Bronchial epithelial cell (primary cell): ENCODE measurements at regions not wholly inside any gene's neighbourhood (a gene's known extent, or its start where the extent isn't known, plus 50 kb on each side); places are given as distances from the start of the nearest gene placed in this dataset.

Source experiments
- DNase-seq: peaks from one replicate; pipeline ENCODE4 v3.0.0-alpha.2; 2010; ENCODE audit warnings: low read depth
- FAIRE-seq: peaks from 2 replicates; lab custom pipeline; 2011; peaks lifted over from hg19 to GRCh38; lab: Jason Lieb, UNC
- H3K27me3 ChIP-seq: 2 replicates; pipeline ENCODE4 v1.5.1; 2011; ENCODE audit warnings: low read length; ENCODE audit not compliant: control insufficient read depth, insufficient read depth
- H3K36me3 ChIP-seq: 2 replicates; pipeline ENCODE4 v1.5.1; 2011; ENCODE audit warnings: low read length; ENCODE audit not compliant: control insufficient read depth, insufficient read depth
- H3K4me3 ChIP-seq: 2 replicates; pipeline ENCODE4 v1.5.1; 2011; ENCODE audit warnings: mild to moderate bottlenecking, low read depth, low read length, control low read depth
- TF ChIP-seq, protein P1 (sequence below): IDR thresholded peaks from 2 replicates; pipeline ENCODE4 v1.5.1; 2011; ENCODE audit warnings: mild to moderate bottlenecking, moderate library complexity, low read length, control low read depth, inconsistent platforms; ENCODE audit not compliant: insufficient read depth, severe bottlenecking

DNA sequence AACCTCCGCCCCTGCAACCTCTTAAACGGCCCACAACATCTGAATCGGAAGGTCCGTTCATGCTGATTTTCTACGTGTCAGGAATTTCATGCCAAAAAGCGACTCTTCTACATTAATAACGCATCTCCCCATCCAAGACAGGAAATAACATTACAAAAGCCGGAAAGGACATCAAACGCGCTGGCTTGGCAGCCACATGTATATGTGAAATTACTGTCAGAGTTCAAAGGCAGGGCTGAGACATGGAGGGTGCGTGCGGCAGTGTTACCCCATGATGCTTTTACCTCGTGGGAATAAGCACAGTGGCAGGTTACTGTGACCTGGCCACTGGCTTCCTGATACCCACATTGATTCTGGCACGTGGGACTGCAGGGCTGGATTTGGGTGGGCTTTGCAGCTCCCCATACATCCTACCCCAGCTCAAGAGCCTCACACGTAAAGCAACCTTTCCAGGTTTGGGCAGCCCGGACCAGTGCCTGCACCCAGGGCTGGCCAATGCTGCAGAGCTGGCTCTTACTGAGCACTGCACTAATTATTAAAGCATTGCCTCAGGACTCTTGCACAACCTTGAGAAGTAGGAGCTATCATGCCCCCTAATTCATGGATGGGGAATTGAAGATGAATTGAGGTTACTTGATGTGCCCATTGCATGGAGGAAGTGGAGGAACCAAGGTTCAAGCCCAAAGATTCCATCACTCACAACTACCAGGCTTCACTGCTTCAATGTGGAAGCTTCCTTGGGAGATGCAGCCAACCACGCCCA, 120.6 kb upstream of the FOXF1 start:
- H3K27me3 ChIP-seq = no peaks in the 10 kb centered on the region
- H3K36me3 ChIP-seq = no peaks in the 10 kb centered on the region
- TF ChIP-seq, protein P1, sequence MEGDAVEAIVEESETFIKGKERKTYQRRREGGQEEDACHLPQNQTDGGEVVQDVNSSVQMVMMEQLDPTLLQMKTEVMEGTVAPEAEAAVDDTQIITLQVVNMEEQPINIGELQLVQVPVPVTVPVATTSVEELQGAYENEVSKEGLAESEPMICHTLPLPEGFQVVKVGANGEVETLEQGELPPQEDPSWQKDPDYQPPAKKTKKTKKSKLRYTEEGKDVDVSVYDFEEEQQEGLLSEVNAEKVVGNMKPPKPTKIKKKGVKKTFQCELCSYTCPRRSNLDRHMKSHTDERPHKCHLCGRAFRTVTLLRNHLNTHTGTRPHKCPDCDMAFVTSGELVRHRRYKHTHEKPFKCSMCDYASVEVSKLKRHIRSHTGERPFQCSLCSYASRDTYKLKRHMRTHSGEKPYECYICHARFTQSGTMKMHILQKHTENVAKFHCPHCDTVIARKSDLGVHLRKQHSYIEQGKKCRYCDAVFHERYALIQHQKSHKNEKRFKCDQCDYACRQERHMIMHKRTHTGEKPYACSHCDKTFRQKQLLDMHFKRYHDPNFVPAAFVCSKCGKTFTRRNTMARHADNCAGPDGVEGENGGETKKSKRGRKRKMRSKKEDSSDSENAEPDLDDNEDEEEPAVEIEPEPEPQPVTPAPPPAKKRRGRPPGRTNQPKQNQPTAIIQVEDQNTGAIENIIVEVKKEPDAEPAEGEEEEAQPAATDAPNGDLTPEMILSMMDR = no peak
- FAIRE-seq (no peak), DNase-seq (no peak)
- H3K4me3 ChIP-seq = no peak overlapping the region

DNA sequence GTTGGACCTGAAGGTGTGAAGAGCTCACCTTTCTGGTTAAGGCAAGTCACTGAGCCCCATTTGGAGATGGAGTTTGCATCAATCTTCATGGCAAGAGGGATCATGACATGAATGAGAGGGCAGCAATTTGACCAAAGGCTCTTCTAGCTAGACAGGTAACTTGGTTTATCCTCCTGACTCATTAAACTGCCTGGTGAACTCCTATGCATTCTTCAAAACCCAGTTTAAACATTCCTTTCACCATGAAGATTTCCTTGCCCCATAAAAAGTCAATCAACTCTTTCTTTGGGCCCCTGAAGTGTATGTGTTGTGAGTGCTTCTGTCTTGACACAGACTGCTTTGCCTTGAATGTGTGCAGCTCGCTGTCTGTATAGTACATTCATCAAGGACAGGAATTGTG, 120.0 kb upstream of the FOXF1 start:
- Histone ChIP-seq H3K36me3 (no peaks in the 10 kb centered on the region), H3K4me3 (no peak overlapping the region), H3K27me3 (no peaks in the 10 kb centered on the region)
- TF ChIP-seq, protein P1 = no peak
- no peak for FAIRE-seq
- DNase-seq = no peak

DNA sequence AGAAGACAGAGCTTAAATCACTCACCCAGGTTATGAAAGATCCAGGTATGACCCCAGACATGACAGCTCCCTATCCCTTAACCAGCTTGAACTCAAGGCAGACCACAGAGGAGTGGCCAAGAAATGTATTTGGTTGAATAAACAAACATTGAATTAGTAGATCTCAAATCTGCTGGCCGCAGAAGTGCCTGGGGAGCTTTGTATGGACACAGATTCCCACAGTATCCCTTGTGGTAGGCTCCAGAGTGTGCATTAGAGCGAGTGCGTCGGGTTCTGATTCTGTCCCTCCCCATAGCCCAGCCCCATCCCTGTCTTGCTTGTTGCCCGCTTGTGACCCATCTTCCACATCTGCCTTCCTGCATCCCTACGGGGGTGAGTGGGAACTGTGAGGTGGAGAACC, 118.8 kb upstream of the FOXF1 start:
- FAIRE-seq (no peak), DNase-seq (no peak)
- TF ChIP-seq, protein P1 = no peak

DNA sequence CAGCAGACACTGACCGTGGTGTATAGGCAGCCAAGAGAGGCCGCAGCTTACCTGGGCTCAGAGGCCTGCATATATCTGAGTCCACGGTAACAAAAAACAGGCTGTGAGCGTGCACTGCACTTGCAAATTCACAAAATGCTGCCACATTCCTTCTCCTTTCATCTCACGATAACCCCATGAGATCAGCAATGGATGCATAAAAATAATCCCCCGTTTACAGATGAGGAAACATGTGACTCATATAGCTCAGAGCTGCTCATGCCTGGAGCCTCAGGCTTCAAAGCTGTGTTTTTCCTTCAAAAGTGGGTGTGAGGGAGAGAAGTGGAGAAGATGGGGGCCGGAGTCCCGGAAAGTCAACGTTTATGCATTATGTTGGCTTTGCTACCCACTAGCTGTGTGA, 118.3 kb upstream of the FOXF1 start:
- Histone ChIP-seq H3K36me3 (no peaks in the 10 kb centered on the region), H3K27me3 (no peaks in the 10 kb centered on the region), H3K4me3 (no peak overlapping the region)
- no peak for DNase-seq
- TF ChIP-seq, protein P1 = no peak
- no peak for FAIRE-seq

More for the DNA sequence above, 118.8 kb upstream of the FOXF1 start:
- H3K27me3 ChIP-seq = no peaks in the 10 kb centered on the region
- no peak overlapping the region for H3K4me3 ChIP-seq
- H3K36me3 ChIP-seq = no peaks in the 10 kb centered on the region

DNA sequence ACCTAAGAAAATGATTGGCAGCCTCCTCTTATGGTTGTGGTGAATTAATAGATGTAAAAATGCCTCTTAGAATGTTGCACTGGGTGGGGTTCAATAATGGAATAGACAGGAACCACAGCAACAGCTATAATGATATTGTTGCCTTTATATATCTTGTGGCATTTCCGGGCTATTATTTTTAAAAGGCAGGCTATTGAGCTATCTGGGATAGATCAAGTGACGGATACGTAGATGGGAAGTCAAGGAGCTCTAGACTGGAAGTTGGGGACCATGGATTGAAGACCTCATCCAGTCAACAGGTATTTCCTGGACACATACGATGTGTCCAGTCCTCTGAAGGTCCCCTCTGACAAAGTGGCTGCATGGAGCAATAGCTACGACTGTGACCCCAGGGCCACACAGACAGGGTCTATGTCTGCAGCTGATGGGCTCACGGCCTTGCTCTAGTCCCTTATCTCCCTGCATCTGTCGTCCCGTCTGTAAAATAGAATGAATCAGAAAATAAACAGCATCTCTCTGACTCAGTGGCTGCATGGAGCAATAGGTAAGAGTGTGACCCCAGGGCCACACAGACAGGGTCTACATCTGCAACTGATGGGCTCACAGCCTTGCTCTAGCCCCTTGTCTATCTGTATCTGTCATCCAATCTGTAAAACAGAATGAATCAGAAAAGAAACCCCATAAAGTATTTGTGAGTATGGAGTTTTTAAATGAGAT, 117.7 kb upstream of the FOXF1 start:
- H3K36me3 ChIP-seq = no peaks in the 10 kb centered on the region
- TF ChIP-seq, protein P1 = no peak
- H3K27me3 ChIP-seq = no peaks in the 10 kb centered on the region
- DNase-seq (no peak), FAIRE-seq (no peak)
- H3K4me3 ChIP-seq = no peak overlapping the region
